DOHH2 (cell line): ENCODE measurements at regions not wholly inside any gene's neighbourhood (a gene's known extent, or its start where the extent isn't known, plus 50 kb on each side); places are given as distances from the start of the nearest gene placed in this dataset.

ENCODE experiments used
- H3F3A ChIP-seq: fragments of 200-600 bp; sonication (generic), shearing (Covaris generic); 2 replicates; pipeline ENCODE4 v1.6.0; 2016; ENCODE audit warnings: antibody characterized with exemption, mild to moderate bottlenecking; ENCODE audit not compliant: control insufficient read depth, insufficient read depth
- H3K27ac ChIP-seq: fragments of 200-600 bp; sonication (generic); 2 replicates; pipeline ENCODE4 v1.5.1; 2014; ENCODE audit warnings: low read depth, mild to moderate bottlenecking, low read length, moderate library complexity
- H3K27me3 ChIP-seq: fragments of 200-600 bp; sonication (generic); 2 replicates; pipeline ENCODE4 v1.6.1; 2014; ENCODE audit warnings: mild to moderate bottlenecking, low read length, mixed read lengths; ENCODE audit not compliant: control insufficient read depth
- H3K36me3 ChIP-seq: fragments of 200-600 bp; sonication (generic); 2 replicates; pipeline ENCODE4 v1.6.1; 2014; ENCODE audit warnings: mild to moderate bottlenecking, low read length, moderate library complexity, mixed read lengths; ENCODE audit not compliant: control insufficient read depth
- H3K4me1 ChIP-seq: fragments of 200-600 bp; sonication (generic); 2 replicates; pipeline ENCODE4 v1.6.1; 2014; ENCODE audit warnings: mild to moderate bottlenecking, low read length, mixed read lengths; ENCODE audit not compliant: control insufficient read depth
- H3K4me2 ChIP-seq: fragments of 200-600 bp; sonication (generic); 2 replicates; pipeline ENCODE4 v1.6.0; 2014; ENCODE audit warnings: mild to moderate bottlenecking, low read length, moderate library complexity
- H3K4me3 ChIP-seq: fragments of 200-600 bp; sonication (generic); 2 replicates; pipeline ENCODE4 v1.5.1; 2014; ENCODE audit warnings: mild to moderate bottlenecking, low read length, mixed read lengths
- H3K79me2 ChIP-seq: fragments of 200-600 bp; sonication (generic); 2 replicates; pipeline ENCODE4 v1.6.1; 2014; ENCODE audit warnings: mild to moderate bottlenecking, low read length, mixed read lengths; ENCODE audit not compliant: control insufficient read depth
- H3K9me2 ChIP-seq: fragments of 200-600 bp; sonication (generic); replicated peaks from 2 replicates; pipeline ENCODE4 v1.6.1; 2014; ENCODE audit warnings: mild to moderate bottlenecking, low read length, mixed read lengths; ENCODE audit not compliant: control insufficient read depth
- H3K9me3 ChIP-seq: fragments of 200-600 bp; sonication (generic); 2 replicates; pipeline ENCODE4 v1.6.1; 2014; ENCODE audit warnings: antibody characterized with exemption, low read length, mixed read lengths; ENCODE audit not compliant: control insufficient read depth, insufficient read depth
- H4K20me1 ChIP-seq: fragments of 200-600 bp; sonication (generic); 2 replicates; pipeline ENCODE4 v1.6.0; 2014; ENCODE audit warnings: low read depth, mild to moderate bottlenecking, antibody characterized with exemption, low read length, moderate library complexity; ENCODE audit not compliant: control insufficient read depth, insufficient read depth
- EZH2phosphoT487 ChIP-seq: fragments of 200-600 bp; sonication (generic); IDR thresholded peaks from 2 replicates; pipeline ENCODE4 v1.6.1; 2017; ENCODE audit warnings: borderline replicate concordance, mild to moderate bottlenecking, antibody characterized with exemption, low read length, moderate library complexity, mixed read lengths
- TF ChIP-seq, protein P1 (sequence below): fragments of 200-600 bp; sonication (generic); IDR thresholded peaks from one replicate; pipeline ENCODE4 v1.5.1; 2014; ENCODE audit warnings: antibody characterized with exemption, mild to moderate bottlenecking, low read depth, low read length; ENCODE audit not compliant: poor library complexity, severe bottlenecking

DNA sequence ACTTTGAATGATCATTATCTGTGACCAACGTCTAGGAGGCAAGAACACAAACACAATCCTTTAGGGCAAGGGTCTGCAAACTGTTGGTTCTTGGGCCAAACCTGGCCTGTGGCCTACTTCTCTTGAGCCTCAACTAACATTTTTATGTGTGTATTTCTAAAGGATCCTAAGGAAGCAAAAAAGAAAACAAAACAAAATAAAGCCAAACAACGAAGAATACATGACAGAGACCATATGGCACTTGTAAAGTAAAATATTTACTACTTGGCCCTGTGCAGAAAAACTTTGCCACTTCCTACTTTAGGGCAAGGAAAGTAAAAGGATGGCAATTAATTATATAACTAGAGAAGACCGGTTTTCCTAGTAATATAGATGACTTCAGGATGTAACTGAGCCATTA, 1056.2 kb downstream of the EPHA7 start:
- Histone ChIP-seq H3K4me2 (no peak overlapping the region), H3K4me3 (no peak overlapping the region), H3K4me1 (no peaks in the 10 kb centered on the region), H3K36me3 (no peaks in the 10 kb centered on the region), H3K27ac (no peak overlapping the region), H3K9me3 (no peaks in the 10 kb centered on the region), H3F3A (no peaks in the 10 kb centered on the region), H3K9me2 (no peaks in the 10 kb centered on the region), H4K20me1 (no peaks in the 10 kb centered on the region), H3K79me2 (no peaks in the 10 kb centered on the region), H3K27me3 (no peaks in the 10 kb centered on the region)
- TF ChIP-seq, protein P1, sequence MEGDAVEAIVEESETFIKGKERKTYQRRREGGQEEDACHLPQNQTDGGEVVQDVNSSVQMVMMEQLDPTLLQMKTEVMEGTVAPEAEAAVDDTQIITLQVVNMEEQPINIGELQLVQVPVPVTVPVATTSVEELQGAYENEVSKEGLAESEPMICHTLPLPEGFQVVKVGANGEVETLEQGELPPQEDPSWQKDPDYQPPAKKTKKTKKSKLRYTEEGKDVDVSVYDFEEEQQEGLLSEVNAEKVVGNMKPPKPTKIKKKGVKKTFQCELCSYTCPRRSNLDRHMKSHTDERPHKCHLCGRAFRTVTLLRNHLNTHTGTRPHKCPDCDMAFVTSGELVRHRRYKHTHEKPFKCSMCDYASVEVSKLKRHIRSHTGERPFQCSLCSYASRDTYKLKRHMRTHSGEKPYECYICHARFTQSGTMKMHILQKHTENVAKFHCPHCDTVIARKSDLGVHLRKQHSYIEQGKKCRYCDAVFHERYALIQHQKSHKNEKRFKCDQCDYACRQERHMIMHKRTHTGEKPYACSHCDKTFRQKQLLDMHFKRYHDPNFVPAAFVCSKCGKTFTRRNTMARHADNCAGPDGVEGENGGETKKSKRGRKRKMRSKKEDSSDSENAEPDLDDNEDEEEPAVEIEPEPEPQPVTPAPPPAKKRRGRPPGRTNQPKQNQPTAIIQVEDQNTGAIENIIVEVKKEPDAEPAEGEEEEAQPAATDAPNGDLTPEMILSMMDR = no peak
- no peak for TF ChIP-seq EZH2phosphoT487

DNA sequence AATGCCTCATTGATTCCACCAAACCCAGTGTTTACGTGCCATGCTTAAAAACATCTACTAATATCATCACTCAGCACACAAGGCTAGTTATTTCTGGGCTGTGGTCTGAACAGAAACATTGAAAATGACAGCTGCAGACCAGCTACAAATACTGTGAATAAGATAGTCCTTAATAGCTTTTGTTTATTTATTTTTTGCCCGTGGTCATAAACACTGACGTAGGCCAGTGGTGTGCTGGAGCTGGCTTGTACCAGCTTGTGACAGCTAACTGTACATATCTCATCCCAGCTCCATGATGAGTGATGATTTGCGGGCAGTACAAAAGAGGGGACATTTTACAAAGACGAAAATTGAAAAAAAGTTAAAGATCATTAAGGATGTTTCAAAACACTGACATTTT, 1057.0 kb downstream of the EPHA7 start:
- H3K9me3 ChIP-seq = no peaks in the 10 kb centered on the region
- no peak overlapping the region for H3K4me2 ChIP-seq
- TF ChIP-seq EZH2phosphoT487 = no peak
- TF ChIP-seq, protein P1 = no peak

DNA sequence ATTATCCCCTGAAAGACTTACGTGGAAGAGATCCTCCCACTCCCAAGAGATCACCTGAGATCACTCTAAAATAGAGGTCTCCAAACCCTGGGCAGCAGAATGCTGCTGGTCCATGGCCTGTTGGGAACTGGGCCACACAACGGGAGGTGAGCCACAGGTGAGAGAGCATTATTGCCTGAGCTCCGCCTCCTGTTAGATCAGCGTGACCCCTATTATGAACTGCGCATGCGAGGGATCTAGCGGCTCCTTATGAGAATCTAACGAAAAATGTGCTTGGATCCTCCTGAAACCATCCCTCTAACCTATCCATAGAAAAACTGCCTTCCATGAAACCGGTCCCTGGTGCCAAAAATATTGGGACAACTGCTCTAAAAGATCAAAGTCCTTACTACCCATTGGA, 1057.4 kb downstream of the EPHA7 start:
- Histone ChIP-seq H3K36me3 (no peaks in the 10 kb centered on the region), H3K79me2 (no peaks in the 10 kb centered on the region), H4K20me1 (no peaks in the 10 kb centered on the region), H3K27ac (no peak overlapping the region), H3K4me1 (no peaks in the 10 kb centered on the region), H3K9me3 (no peaks in the 10 kb centered on the region), H3K4me2 (no peak overlapping the region), H3K9me2 (no peaks in the 10 kb centered on the region), H3F3A (no peaks in the 10 kb centered on the region), H3K4me3 (no peak overlapping the region), H3K27me3 (no peaks in the 10 kb centered on the region)
- no peak for TF ChIP-seq EZH2phosphoT487
- TF ChIP-seq, protein P1 = no peak

More for the DNA sequence above, 1057.0 kb downstream of the EPHA7 start:
- Histone ChIP-seq H4K20me1 (no peaks in the 10 kb centered on the region), H3K27ac (no peak overlapping the region), H3K27me3 (no peaks in the 10 kb centered on the region), H3K4me1 (no peaks in the 10 kb centered on the region), H3K9me2 (no peaks in the 10 kb centered on the region), H3K79me2 (no peaks in the 10 kb centered on the region), H3F3A (no peaks in the 10 kb centered on the region), H3K4me3 (no peak overlapping the region), H3K36me3 (no peaks in the 10 kb centered on the region)

DNA sequence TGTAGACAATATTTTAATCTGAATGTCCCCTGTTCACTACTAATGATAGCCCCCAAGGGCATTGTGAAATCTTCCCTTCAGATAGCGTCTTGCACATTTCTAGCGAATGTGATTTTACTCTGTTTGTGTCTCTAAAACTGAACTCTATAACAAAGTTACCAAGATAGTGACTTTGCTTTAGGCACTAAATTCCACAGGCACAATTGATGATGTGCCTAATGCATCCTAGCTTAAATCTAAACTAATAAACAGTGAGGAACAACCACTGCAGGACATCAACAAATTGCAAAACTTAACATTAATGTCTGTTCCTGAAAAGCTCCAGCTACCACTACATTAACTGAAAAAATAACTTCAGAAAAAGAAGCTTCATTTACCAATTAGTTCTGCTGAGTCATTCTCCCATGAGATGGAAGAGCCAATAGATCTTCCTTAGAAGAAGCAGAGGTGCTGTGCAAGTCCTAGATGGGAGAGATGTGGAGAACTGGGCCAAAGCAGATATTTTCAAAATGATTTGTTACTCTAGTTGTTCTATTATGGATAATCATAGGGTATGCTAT, 1065.0 kb downstream of the EPHA7 start:
- Histone ChIP-seq H3K4me2 (no peak overlapping the region), H3K27me3 (no peaks in the 10 kb centered on the region), H3K4me1 (no peaks in the 10 kb centered on the region), H3K27ac (no peak overlapping the region), H3K79me2 (no peaks in the 10 kb centered on the region), H3F3A (no peaks in the 10 kb centered on the region), H3K4me3 (no peak overlapping the region), H3K9me2 (no peaks in the 10 kb centered on the region), H3K9me3 (no peaks in the 10 kb centered on the region), H4K20me1 (no peaks in the 10 kb centered on the region), H3K36me3 (no peaks in the 10 kb centered on the region)
- TF ChIP-seq EZH2phosphoT487 = no peak
- TF ChIP-seq, protein P1 = no peak
